Dedifferentiated amniotic fluid mesenchymal stem cell (primary cell): ENCODE measurements at regions not wholly inside any gene's neighbourhood (a gene's known extent, or its start where the extent isn't known, plus 50 kb on each side); places are given as distances from the start of the nearest gene placed in this dataset.
"Not testable (repeated sequence)": the region's sequence is repeated elsewhere in the genome, so short reads cannot be mapped to it uniquely, and the experiment has no call there.

Experiments
- DNase-seq: peaks from one replicate; pipeline ENCODE4 v3.0.0-alpha.2; 2016; ENCODE audit errors: extremely low spot score

GRCh38 chr5:45057564-45057963 is 248.8 kb downstream of the MRPS30 start:
- DNase-seq, result no peak

GRCh38 chr5:45060724-45061123 is 252.0 kb downstream of the MRPS30 start:
- no peak for DNase-seq

- no peak for DNase-seq
Measured at GRCh38 chr5:45062044-45062443, 253.3 kb downstream of the MRPS30 start.

DNA sequence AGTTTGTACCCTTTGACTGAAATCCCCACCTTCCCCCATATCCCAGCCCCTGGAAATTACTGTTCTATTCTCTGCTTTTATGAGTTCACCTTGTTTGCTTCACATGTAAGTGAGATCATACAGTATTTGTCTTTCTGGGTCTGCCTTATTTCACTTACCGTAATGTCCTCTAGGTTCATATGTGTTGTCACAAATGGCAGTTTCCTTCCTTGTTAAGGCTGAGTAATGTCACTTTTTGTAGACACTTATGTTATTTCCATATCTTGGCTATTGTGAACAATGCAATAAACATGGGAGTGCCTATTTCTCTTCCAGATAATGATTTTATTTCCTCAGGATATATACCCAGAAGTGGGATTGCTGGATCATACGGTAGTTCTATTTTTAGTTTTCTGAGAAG is 272.3 kb downstream of the MRPS30 start:
- no peak for DNase-seq

DNA sequence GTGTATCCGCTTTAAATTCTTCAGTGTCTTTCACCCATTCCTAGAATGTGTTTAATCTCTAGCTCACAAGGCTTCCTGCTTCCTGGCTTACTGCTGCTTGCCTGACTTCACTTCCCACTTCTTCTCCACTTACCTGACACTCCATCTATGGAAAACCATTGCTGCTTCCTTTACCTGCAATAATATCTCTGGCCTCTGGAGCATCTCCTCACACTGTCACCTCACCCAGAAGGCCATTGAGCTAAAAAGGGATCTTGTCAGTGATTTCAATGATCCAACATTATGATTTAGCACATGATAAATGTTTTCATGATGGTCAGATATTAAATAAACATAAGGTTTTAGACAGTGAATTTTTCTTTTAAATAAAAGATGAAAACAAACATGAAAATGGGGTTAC is 281.1 kb downstream of the MRPS30 start:
- DNase-seq, result no peak

GRCh38 chr5:45093377-45093776 is 284.6 kb downstream of the MRPS30 start:
- DNase-seq, result no peak

DNA sequence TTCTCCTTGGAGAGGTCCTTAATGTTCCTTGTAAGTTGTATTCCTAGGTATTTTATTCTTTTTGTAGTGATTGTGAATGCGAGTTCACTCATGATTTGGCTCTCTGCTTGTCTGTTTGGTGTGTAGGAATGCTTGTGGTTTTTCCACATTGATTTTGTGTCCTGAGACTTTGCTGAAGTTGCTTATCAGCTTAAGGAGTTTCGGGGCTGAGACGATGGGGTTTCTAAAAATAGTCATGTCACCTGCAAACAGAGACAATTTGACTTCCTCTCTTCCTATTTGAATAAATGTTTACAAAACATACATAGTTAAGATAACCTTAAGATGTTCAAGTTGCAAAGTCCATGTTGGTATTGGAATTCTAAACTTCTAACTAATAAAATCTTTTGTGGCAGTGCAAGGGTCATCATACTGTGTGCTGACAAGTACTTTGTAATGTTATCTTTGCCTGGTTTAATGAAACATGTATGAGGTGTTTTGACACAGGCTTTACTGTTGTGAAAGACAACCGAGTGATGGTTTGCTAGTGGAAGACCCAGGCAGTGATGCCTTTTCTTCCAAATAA is 286.2 kb downstream of the MRPS30 start:
- DNase-seq, result no peak

GRCh38 chr5:45098483-45098882 is 289.7 kb downstream of the MRPS30 start:
- DNase-seq, result no peak

DNA sequence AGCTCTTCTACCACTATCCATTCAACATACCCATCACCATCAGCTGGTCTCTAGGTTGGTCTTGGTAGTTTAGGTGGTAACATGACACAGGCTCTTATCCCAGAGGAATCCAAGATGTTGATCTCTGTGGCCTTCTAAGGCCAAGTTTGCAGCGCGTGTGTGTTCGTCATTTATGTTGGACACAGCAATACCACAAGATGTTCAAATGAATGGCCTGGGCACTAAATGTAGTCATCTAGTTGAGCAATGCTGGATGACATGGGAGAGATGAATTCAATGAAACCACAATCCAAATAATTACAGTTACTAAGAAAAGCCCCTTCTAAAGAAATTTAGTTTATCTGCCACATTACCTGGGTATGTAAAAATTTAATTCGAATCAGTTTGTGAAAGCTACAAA is 292.4 kb downstream of the MRPS30 start:
- DNase-seq, result no peak

GRCh38 chr5:45105491-45105994 is 296.8 kb downstream of the MRPS30 start:
- DNase-seq, result no peak

GRCh38 chr5:45109062-45109461 is 300.3 kb downstream of the MRPS30 start:
- DNase-seq, result no peak

DNA sequence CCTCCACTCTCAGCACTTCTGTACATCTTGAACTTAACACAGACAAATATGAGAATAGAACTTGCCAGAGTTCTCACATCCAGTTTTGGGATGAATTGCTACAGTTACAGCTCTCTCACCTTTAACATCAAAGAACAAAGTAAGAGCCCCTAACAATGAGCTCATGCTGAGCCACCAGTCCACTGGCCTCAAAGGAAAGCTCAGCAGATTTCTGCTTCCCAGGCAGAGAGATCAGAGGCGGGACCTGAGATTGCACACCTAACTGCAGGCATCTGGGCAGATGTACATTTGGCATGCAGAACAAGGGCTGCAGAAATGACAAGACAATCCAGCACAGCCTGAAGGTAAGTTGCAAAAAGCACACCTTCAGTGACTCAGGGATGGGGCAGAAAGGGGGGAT is 300.9 kb downstream of the MRPS30 start:
- no peak for DNase-seq

GRCh38 chr5:45110399-45110798 is 301.7 kb downstream of the MRPS30 start:
- no peak for DNase-seq

GRCh38 chr5:45113726-45114125 is 305.0 kb downstream of the MRPS30 start:
- no peak for DNase-seq

GRCh38 chr5:45132972-45133371 is 324.2 kb downstream of the MRPS30 start:
- no peak for DNase-seq

DNA sequence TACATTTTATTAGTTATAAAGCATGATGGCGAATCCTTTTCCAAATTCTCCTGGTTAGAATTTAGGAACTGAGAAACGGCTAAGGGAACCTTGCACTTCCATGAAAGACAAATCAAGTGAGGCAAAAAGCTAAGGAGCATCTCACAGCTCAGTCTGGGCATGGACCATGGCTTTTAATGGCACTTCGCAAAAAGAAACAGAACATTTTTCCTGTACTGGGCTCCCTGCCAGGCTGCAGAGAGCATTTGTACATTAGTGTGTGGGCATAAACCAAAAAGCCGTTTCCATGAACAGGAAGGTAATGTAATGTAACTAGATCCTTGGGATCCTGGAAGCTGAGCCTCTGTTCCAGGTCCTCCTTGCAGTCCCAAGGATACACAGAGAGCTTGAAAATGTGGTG is 354.2 kb downstream of the MRPS30 start:
- DNase-seq, result no peak

GRCh38 chr5:45171563-45171962 is 362.8 kb downstream of the MRPS30 start:
- no peak for DNase-seq

DNA sequence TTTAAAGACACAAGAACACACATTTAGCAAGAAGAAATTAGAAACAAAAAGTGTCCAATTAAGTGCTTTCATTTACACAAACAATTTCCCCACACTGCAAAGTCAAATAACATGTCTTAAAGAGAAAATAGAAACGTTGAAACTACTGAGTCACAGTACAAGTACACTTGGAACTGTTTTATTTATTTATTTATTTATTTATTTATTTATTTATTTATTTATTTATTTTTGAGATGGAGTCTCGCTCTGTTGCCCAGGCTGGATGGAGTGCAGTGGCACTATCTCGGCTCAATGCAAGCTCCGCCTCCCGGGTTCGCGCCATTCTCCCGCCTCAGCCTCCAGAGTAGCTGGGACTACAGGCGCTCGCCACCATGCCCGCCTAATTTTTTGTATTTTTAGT is 363.9 kb downstream of the MRPS30 start:
- not testable (repeated sequence) for DNase-seq

DNA sequence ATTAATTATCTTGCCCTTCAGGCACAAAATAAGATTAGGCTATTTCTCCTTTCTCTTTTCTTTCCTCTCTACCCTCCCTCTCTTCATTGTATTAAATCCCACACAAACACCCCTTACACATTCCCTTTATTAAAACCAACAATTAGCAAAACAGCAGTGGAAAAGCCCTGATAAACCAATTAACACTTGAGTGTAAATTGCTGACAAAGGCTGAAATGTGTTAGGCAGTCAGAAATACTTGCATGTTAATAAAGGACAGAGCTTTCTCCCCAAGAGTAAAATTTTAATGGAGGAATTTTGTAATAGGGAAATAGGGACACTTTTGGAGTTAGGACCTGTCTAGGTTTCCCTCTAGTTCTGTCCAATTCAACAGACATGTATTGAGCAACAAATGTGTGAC is 370.9 kb downstream of the MRPS30 start:
- no peak for DNase-seq

GRCh38 chr5:45189042-45189441 is 380.3 kb downstream of the MRPS30 start:
- no peak for DNase-seq

DNA sequence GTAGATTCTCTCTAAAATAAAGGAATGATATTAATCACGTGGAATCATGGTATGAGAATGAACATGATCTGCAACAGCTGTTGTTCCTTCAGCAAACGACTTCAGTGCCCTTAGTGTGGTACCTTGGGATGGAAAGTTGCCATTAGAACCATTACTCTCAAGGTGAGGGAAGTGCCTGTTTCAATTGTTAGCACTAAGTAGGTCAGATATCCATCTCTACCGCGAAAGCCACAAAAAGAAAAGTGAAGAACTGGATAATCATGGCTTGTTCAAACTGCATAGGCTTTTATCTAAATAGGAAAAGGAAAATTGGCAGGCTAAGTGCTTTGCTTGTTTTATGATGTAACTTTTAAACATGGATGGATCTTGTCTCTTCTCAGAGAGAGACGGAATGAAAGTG is 380.7 kb downstream of the MRPS30 start:
- no peak for DNase-seq

GRCh38 chr5:45195026-45195425 is 386.3 kb downstream of the MRPS30 start:
- DNase-seq, result no peak
